Stomach (tissue), 8 donors: ENCODE measurements at regions not wholly inside any gene's neighbourhood (a gene's known extent, or its start where the extent isn't known, plus 50 kb on each side); places are given as distances from the start of the nearest gene placed in this dataset.

Experiments used
- DNase-seq, 2 donors: peaks; one replicate each; pipeline versions ENCODE4 v3.0.0 to v3.0.0-alpha.2; 2013 to 2019
- H3K27ac ChIP-seq, 5 donors: fragments of 200-600 bp in 4 of 5; sonication (generic) in 4 of 5; one replicate each; pipeline ENCODE4 v1.5.1; 2013 to 2019; ENCODE audit warnings: mild to moderate bottlenecking in 1 of 5, moderate library complexity in 1 of 5
- H3K27me3 ChIP-seq, 3 donors: fragments of 200-600 bp; sonication (generic); one replicate each; pipeline ENCODE4 v1.5.1; 2017 to 2019; ENCODE audit warnings: mixed run types in 1 of 3
- H3K36me3 ChIP-seq, 4 donors: fragments of 200-600 bp; sonication (generic); 1 replicate in 3 of 4; 2 replicates in 1 of 4; pipeline ENCODE4 v1.5.1; 2016 to 2019
- H3K4me1 ChIP-seq, 4 donors: fragments of 200-600 bp; sonication (generic); one replicate each; pipeline ENCODE4 v1.5.1; 2016 to 2019
- H3K4me3 ChIP-seq, 4 donors: fragments of 200-600 bp; sonication (generic) in 3 of 4; one replicate each; pipeline ENCODE4 v1.5.1; 2016 to 2019; ENCODE audit warnings: mild to moderate bottlenecking in 1 of 4
- H3K9me3 ChIP-seq, 4 donors: fragments of 200-600 bp; sonication (generic); one replicate each; pipeline ENCODE4 v1.5.1; 2016 to 2019
- EP300 ChIP-seq: sonication (generic); formaldehyde crosslinking; IDR thresholded peaks from one replicate; pipeline ENCODE4 v1.6.1; 2017; ENCODE audit warnings: antibody characterized with exemption
- POLR2A ChIP-seq, 4 donors: fragments of 450-650 bp; IDR thresholded peaks; one replicate each; pipeline ENCODE4 v1.6.1; 2016; ENCODE audit warnings: antibody characterized with exemption in 4 of 4, control low read depth in 2 of 4, mild to moderate bottlenecking in 1 of 4, moderate library complexity in 1 of 4
- POLR2AphosphoS5 ChIP-seq, 3 donors: sonication (generic); formaldehyde crosslinking; IDR thresholded peaks; one replicate each; pipeline ENCODE4 v1.6.1; 2016; ENCODE audit warnings: antibody characterized with exemption in 3 of 3
- WGBS, 5 donors: extraction: QIAGEN DNeasy Blood & Tissue Kit in 3 of 5; methylation state at CpG; one replicate each; pipeline versions ENCODE4 v1.1.5 to v1.1.7; 2013 to 2018; 5-methylcytosine and 5-hydroxymethylcytosine counted together
- intact Hi-C: fragments of 100-400 bp; cut with DNase I; formaldehyde crosslinking; loops from one replicate; pipeline ENCODE4 v1.15.1; 2023; ENCODE audit warnings: low total_unique reads
- TF ChIP-seq, protein P1 (sequence below), 7 experiments: fragments of 450-650 bp in 4 of 7; fragments of 200-600 bp in 3 of 7; sonication (generic) in 3 of 7; IDR thresholded peaks; one replicate each; pipeline ENCODE4 v1.5.1; 2016 to 2019; ENCODE audit warnings: antibody characterized with exemption in 7 of 7, control low read depth in 2 of 7, mild to moderate bottlenecking in 1 of 7
- donor health status: healthy with polysubstance abuse.
- donor health status: Bipolar disorder and iron deficiency.
- donor health status: healthy.

DNA sequence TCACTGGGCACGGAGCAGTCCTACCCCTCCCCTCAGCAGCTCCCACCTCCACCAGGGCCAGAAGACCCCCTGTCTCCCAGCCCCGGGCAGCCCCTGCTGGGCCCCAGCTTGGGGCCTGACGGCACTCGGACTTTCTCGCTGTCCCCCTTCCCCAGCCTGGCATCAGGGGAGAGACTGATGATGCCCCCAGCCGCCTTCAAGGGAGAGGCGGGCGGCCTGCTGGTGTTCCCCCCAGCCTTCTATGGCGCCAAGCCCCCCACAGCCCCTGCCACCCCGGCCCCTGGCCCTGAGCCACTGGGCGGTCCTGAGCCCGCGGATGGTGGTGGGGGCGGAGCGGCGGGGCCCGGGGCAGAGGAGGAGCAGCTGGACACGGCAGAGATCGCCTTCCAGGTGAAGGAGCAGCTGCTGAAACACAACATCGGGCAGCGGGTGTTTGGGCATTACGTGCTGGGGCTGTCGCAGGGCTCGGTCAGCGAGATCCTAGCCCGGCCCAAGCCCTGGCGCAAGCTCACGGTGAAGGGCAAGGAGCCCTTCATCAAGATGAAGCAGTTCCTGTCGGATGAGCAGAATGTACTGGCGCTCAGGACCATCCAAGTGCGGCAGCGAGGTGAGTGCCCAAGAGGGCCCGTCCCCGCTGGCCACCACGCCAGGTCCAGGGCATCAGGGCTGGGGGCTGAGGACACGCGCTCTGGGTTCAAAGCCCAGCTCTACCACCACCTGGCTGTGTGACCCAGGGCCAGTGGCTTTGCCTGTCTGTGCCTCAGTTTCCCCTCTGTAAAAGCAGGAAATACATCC lies 58.6 kb downstream of the PHETA1 start:
- Histone ChIP-seq H3K9me3 (peaks cover 0 to 19% (median 15%) of the 10 kb centered on the region in 4 donors), H3K36me3 (no peaks in the 10 kb centered on the region), H3K27me3 (peaks cover 0 to 20% (median 4%) of the 10 kb centered on the region in 3 donors), H3K4me3 (no peak overlapping the region), H3K4me1 (peaks cover 0 to 6% (median 2%) of the 10 kb centered on the region in 4 donors), H3K27ac (no peak overlapping the region)
- intact Hi-C loops, result no loop called here
- no peak for DNase-seq
- WGBS, 5 donors, result 75 to 80% (median 78%) methylated on average over 20 to 37 of the region's 37 CpGs
- TF ChIP-seq POLR2A (IDR thresholded peaks at IDR 0.05) (no peak), POLR2AphosphoS5 (IDR thresholded peaks at IDR 0.05) (no peak), EP300 (no peak)
- TF ChIP-seq, protein P1, sequence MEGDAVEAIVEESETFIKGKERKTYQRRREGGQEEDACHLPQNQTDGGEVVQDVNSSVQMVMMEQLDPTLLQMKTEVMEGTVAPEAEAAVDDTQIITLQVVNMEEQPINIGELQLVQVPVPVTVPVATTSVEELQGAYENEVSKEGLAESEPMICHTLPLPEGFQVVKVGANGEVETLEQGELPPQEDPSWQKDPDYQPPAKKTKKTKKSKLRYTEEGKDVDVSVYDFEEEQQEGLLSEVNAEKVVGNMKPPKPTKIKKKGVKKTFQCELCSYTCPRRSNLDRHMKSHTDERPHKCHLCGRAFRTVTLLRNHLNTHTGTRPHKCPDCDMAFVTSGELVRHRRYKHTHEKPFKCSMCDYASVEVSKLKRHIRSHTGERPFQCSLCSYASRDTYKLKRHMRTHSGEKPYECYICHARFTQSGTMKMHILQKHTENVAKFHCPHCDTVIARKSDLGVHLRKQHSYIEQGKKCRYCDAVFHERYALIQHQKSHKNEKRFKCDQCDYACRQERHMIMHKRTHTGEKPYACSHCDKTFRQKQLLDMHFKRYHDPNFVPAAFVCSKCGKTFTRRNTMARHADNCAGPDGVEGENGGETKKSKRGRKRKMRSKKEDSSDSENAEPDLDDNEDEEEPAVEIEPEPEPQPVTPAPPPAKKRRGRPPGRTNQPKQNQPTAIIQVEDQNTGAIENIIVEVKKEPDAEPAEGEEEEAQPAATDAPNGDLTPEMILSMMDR (IDR thresholded peaks at IDR 0.05), result no peak

GRCh38 chr12:111309584-111309983 lies 59.3 kb downstream of the PHETA1 start:
- Histone ChIP-seq H3K27me3 (peaks cover 0 to 13% (median 4%) of the 10 kb centered on the region in 3 donors), H3K4me1 (peaks cover 0 to 6% (median 2%) of the 10 kb centered on the region in 4 donors), H3K4me3 (no peak overlapping the region), H3K9me3 (peaks cover 5 to 26% (median 22%) of the 10 kb centered on the region in 4 donors), H3K36me3 (no peaks in the 10 kb centered on the region), H3K27ac (no peak overlapping the region)
- WGBS, 5 donors, result 42 to 66% (median 61%) methylated on average over 3 of the region's 3 CpGs
- no peak for DNase-seq
- TF ChIP-seq POLR2A (IDR thresholded peaks at IDR 0.05) (no peak), EP300 (no peak), POLR2AphosphoS5 (IDR thresholded peaks at IDR 0.05) (no peak)
- TF ChIP-seq, protein P1 (IDR thresholded peaks at IDR 0.05), result no peak
- intact Hi-C loops, result loop anchor here (10.0 kb wide), 1 partner anchor 375 kb away; no protein-coding TSS in a partner anchor

DNA sequence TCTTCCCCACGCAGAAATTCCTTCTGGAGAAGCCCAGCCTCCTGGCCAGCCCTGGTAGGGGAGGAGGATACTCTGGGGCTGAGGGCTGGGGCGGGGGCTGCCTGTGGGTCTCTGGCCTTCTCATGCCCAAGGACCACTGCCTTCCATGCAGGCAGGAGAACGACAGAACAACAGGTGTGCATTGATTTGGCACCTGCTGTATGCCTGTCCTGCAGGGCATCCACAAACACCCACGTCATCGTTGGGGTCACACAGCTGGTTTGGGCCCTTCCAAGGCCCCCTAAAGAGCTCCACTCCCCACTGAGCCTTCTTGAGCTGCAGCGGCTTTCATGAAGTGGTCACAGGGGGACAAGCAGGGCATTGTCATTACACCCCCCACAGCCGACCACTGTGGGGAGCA lies 60.4 kb downstream of the PHETA1 start:
- Histone ChIP-seq H3K4me3 (no peak overlapping the region), H3K4me1 (no peaks in the 10 kb centered on the region), H3K27me3 (peaks cover 0 to 12% (median 4%) of the 10 kb centered on the region in 3 donors), H3K36me3 (no peaks in the 10 kb centered on the region), H3K9me3 (peaks cover 15 to 37% (median 33%) of the 10 kb centered on the region in 4 donors), H3K27ac (no peak overlapping the region)
- intact Hi-C loops, result loop anchor here (10.0 kb wide), 1 partner anchor 374 kb away; no protein-coding TSS in a partner anchor
- no peak for DNase-seq
- TF ChIP-seq POLR2A (IDR thresholded peaks at IDR 0.05) (no peak), POLR2AphosphoS5 (IDR thresholded peaks at IDR 0.05) (no peak), EP300 (no peak)
- TF ChIP-seq, protein P1 (IDR thresholded peaks at IDR 0.05), result no peak
- 68 to 81% (median 76%) methylated on average over 4 to 7 of the region's 7 CpGs for WGBS, 5 donors

DNA sequence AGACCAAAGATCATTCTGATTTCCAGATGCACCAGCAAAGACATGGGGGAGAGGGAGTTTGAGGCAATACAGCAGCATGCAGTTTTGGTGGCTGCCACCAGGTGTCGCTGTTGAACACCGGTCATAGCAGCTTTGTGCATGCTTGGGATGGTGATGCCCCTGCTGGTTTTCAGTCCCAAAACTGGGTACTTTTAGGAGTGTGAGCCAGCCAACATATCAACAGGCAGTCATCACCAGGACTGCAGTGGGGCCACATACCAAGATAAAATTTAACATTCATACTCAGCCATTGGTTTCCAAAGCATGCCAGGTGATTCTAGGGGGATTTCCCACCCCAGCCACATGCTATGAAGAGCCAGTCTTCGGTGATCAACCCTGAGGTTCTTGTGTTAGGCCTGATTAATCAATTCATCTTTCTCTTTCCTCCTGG lies 64.2 kb downstream of the PHETA1 start:
- no peak overlapping the region for H3K4me3 ChIP-seq
- H3K27ac ChIP-seq, result no peak overlapping the region
- H3K36me3 ChIP-seq, result no peaks in the 10 kb centered on the region
- WGBS, 5 donors, result 49 to 100% (median 53%) methylated on average over 1 to 3 of the region's 3 CpGs
- H3K9me3 ChIP-seq, result peaks cover 15 to 40% (median 33%) of the 10 kb centered on the region in 4 donors
- intact Hi-C loops, result loop anchor here (10.0 kb wide), 1 partner anchor 370 kb away; no protein-coding TSS in a partner anchor
- TF ChIP-seq POLR2A (IDR thresholded peaks at IDR 0.05), result no peak
- TF ChIP-seq, protein P1 (IDR thresholded peaks at IDR 0.05), result peak in 3 of 7 experiments; percentile 16 to 41 (median 23)
- no peak for DNase-seq
- H3K27me3 ChIP-seq, result no peaks in the 10 kb centered on the region
- no peaks in the 10 kb centered on the region for H3K4me1 ChIP-seq
